Osteocyte (in vitro differentiated cells): ENCODE measurements at regions not wholly inside any gene's neighbourhood (a gene's known extent, or its start where the extent isn't known, plus 50 kb on each side); places are given as distances from the start of the nearest gene placed in this dataset.

Experiments used
- DNase-seq: peaks from one replicate; pipeline ENCODE4 v3.0.0; 2021; ENCODE audit warnings: mixed read lengths; ENCODE audit not compliant: unreplicated experiment; ENCODE audit errors: extremely low spot score
- H3K27ac Mint-ChIP-seq: one replicate; pipeline ENCODE4 v1.8.0; 2021; ENCODE audit warnings: mild to moderate bottlenecking, mixed read lengths; ENCODE audit not compliant: unreplicated experiment
- H3K27me3 Mint-ChIP-seq: one replicate; pipeline ENCODE4 v1.8.0; 2021; ENCODE audit warnings: mixed read lengths; ENCODE audit not compliant: unreplicated experiment
- H3K36me3 Mint-ChIP-seq: one replicate; pipeline ENCODE4 v1.8.0; 2021; ENCODE audit warnings: mixed read lengths; ENCODE audit not compliant: unreplicated experiment
- H3K4me1 Mint-ChIP-seq: one replicate; pipeline ENCODE4 v1.8.0; 2021; ENCODE audit warnings: mixed read lengths; ENCODE audit not compliant: unreplicated experiment
- H3K4me3 Mint-ChIP-seq: one replicate; pipeline ENCODE4 v1.8.0; 2021; ENCODE audit warnings: mild to moderate bottlenecking, moderate library complexity, mixed read lengths; ENCODE audit not compliant: unreplicated experiment
- H3K9me3 Mint-ChIP-seq: one replicate; pipeline ENCODE4 v1.8.0; 2021; ENCODE audit warnings: mixed read lengths; ENCODE audit not compliant: unreplicated experiment
- CTCF ChIP-seq: fragments of 200-600 bp; sonication (generic); IDR thresholded peaks from 2 replicates; pipeline ENCODE4 v1.5.0; 2021; ENCODE audit warnings: antibody characterized with exemption, mild to moderate bottlenecking, moderate library complexity

GRCh38 chr6:168903613-168904345, 349.9 kb downstream of the THBS2 start:
- no peaks in the 10 kb centered on the region for H3K4me1 Mint-ChIP-seq
- H3K27ac Mint-ChIP-seq, result no peak overlapping the region
- H3K36me3 Mint-ChIP-seq, result no peaks in the 10 kb centered on the region
- TF ChIP-seq CTCF, result no peak
- no peak overlapping the region for H3K4me3 Mint-ChIP-seq
- H3K27me3 Mint-ChIP-seq, result peaks cover 13% of the 10 kb centered on the region
- no peak for DNase-seq
- peaks cover 11% of the 10 kb centered on the region for H3K9me3 Mint-ChIP-seq

- Mint-ChIP-seq H3K4me3 (no peak overlapping the region), H3K4me1 (no peaks in the 10 kb centered on the region), H3K36me3 (no peaks in the 10 kb centered on the region), H3K9me3 (peaks cover 7% of the 10 kb centered on the region), H3K27ac (no peak overlapping the region), H3K27me3 (peaks cover 17% of the 10 kb centered on the region)
- no peak for DNase-seq
- no peak for TF ChIP-seq CTCF
Observed at GRCh38 chr6:168902075-168902474, 351.6 kb downstream of the THBS2 start.

- DNase-seq, result no peak
- Mint-ChIP-seq H3K4me1 (no peaks in the 10 kb centered on the region), H3K27me3 (peaks cover 17% of the 10 kb centered on the region), H3K27ac (no peak overlapping the region), H3K9me3 (peaks cover 3% of the 10 kb centered on the region), H3K4me3 (no peak overlapping the region), H3K36me3 (no peaks in the 10 kb centered on the region)
- TF ChIP-seq CTCF, result no peak
Observed at GRCh38 chr6:168901076-168901475, 352.6 kb downstream of the THBS2 start.

- no peak overlapping the region for H3K4me3 Mint-ChIP-seq
- peaks cover 15% of the 10 kb centered on the region for H3K27me3 Mint-ChIP-seq
- no peak for DNase-seq
- no peaks in the 10 kb centered on the region for H3K9me3 Mint-ChIP-seq
- H3K36me3 Mint-ChIP-seq, result no peaks in the 10 kb centered on the region
- TF ChIP-seq CTCF, result no peak
- peaks cover 8% of the 10 kb centered on the region for H3K4me1 Mint-ChIP-seq
- H3K27ac Mint-ChIP-seq, result no peak overlapping the region
Observed at GRCh38 chr6:168896321-168896720, 357.3 kb downstream of the THBS2 start.

GRCh38 chr6:168895102-168895812, 358.4 kb downstream of the THBS2 start:
- Mint-ChIP-seq H3K27ac (no peak overlapping the region), H3K4me3 (no peak overlapping the region)
- peak; percentile 90 for DNase-seq

More at GRCh38 chr6:168895102-168895812, 358.4 kb downstream of the THBS2 start:
- H3K27me3 Mint-ChIP-seq, result peaks cover 17% of the 10 kb centered on the region
- H3K9me3 Mint-ChIP-seq, result no peaks in the 10 kb centered on the region
- H3K4me1 Mint-ChIP-seq, result peaks cover 8% of the 10 kb centered on the region
- TF ChIP-seq CTCF, result peak; percentile 99
- H3K36me3 Mint-ChIP-seq, result no peaks in the 10 kb centered on the region
